ENCODE measurements at regions not wholly inside any gene's neighbourhood (a gene's known extent, or its start where the extent isn't known, plus 50 kb on each side); places are given as distances from the start of the nearest gene placed in this dataset.
"Not testable (repeated sequence)": the region's sequence is repeated elsewhere in the genome, so short reads cannot be mapped to it uniquely, and the experiment has no call there.

- Histone ChIP-seq H3K79me2 (ENCODE audit: insufficient read depth, low read length) (no peaks in the 10 kb centered on the region), H3K4me3 (ENCODE audit: insufficient read depth, low read length) (no peak overlapping the region), H2AFZ (ENCODE audit: low read length) (no peak overlapping the region), H3K36me3 (ENCODE audit: insufficient read depth, low read length) (no peaks in the 10 kb centered on the region), H3K4me1 (ENCODE audit: insufficient read depth, low read length) (no peaks in the 10 kb centered on the region), H4K20me1 (ENCODE audit: insufficient read depth, low read length) (no peaks in the 10 kb centered on the region), H3K9me3 (ENCODE audit: low read depth, low read length) (no peaks in the 10 kb centered on the region), H3K27me3 (ENCODE audit: insufficient read depth, low read length) (no peaks in the 10 kb centered on the region), H3K27ac (ENCODE audit: low read depth, low read length) (no peak overlapping the region), H3K4me2 (ENCODE audit: insufficient read depth, low read length) (no peak overlapping the region)
- no peak for DNase-seq (ENCODE audit: insufficient read length, low spot score, missing footprints)
- TF ChIP-seq, protein P1, sequence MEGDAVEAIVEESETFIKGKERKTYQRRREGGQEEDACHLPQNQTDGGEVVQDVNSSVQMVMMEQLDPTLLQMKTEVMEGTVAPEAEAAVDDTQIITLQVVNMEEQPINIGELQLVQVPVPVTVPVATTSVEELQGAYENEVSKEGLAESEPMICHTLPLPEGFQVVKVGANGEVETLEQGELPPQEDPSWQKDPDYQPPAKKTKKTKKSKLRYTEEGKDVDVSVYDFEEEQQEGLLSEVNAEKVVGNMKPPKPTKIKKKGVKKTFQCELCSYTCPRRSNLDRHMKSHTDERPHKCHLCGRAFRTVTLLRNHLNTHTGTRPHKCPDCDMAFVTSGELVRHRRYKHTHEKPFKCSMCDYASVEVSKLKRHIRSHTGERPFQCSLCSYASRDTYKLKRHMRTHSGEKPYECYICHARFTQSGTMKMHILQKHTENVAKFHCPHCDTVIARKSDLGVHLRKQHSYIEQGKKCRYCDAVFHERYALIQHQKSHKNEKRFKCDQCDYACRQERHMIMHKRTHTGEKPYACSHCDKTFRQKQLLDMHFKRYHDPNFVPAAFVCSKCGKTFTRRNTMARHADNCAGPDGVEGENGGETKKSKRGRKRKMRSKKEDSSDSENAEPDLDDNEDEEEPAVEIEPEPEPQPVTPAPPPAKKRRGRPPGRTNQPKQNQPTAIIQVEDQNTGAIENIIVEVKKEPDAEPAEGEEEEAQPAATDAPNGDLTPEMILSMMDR (IDR thresholded peaks at IDR 0.05; ENCODE audit: extremely low read depth, low read depth, low read length) = no peak
Observed at GRCh38 chr1:187987236-187987776, 1158.6 kb downstream of the PLA2G4A start.

DNA sequence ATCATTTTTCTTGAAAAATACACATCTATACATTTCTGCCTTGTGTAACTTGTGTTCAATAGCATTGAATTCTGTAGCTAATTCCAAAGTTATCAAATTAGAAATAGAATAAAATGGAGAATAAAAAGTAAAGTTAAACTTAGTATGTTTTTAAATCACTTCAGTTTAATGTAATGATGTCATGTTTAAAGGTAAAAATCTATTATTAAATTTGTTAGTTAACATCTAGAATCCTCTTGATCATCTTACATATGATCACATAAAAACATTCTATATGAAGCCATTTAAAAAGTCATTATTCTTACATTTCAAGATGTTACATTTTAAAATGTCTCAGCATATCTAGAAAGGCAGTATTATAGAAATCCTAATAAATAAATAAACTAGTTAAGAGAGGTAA, 1163.2 kb downstream of the PLA2G4A start:
- H3K4me3 ChIP-seq (ENCODE audit: insufficient read depth, low read length) = no peak overlapping the region
- no peaks in the 10 kb centered on the region for H3K4me1 ChIP-seq (ENCODE audit: insufficient read depth, low read length)
- no peak for DNase-seq (ENCODE audit: insufficient read length, low spot score, missing footprints)
- H3K79me2 ChIP-seq (ENCODE audit: insufficient read depth, low read length) = no peaks in the 10 kb centered on the region
- no peaks in the 10 kb centered on the region for H4K20me1 ChIP-seq (ENCODE audit: insufficient read depth, low read length)
- no peak overlapping the region for H3K4me2 ChIP-seq (ENCODE audit: insufficient read depth, low read length)
- no peaks in the 10 kb centered on the region for H3K9me3 ChIP-seq (ENCODE audit: low read depth, low read length)
- H3K27me3 ChIP-seq (ENCODE audit: insufficient read depth, low read length) = no peaks in the 10 kb centered on the region
- no peaks in the 10 kb centered on the region for H3K36me3 ChIP-seq (ENCODE audit: insufficient read depth, low read length)
- no peak overlapping the region for H2AFZ ChIP-seq (ENCODE audit: low read length)
- no peak overlapping the region for H3K27ac ChIP-seq (ENCODE audit: low read depth, low read length)
- TF ChIP-seq, protein P1 (IDR thresholded peaks at IDR 0.05; ENCODE audit: extremely low read depth, low read depth, low read length) = no peak

DNA sequence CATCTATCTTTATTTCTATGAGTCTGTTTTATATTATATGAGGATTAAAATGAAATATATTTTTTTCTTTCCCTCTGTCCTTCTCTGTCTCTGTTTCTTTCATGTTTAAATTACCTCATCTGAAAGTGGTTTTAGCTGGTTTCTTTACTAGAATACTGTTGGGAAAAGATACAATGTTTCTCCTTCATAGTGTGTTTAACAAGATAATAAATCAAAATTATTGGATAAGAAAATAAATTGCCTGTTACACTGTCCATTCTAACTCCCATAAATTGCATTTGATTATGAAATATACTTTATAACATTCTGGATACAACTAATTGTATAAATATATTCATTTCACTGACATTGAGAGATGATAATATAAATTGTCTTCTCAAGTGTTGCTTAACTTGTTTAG, 1168.0 kb downstream of the PLA2G4A start:
- Histone ChIP-seq H3K27me3 (ENCODE audit: insufficient read depth, low read length) (no peaks in the 10 kb centered on the region), H4K20me1 (ENCODE audit: insufficient read depth, low read length) (no peaks in the 10 kb centered on the region), H3K27ac (ENCODE audit: low read depth, low read length) (no peak overlapping the region), H3K4me2 (ENCODE audit: insufficient read depth, low read length) (no peak overlapping the region), H3K4me3 (ENCODE audit: insufficient read depth, low read length) (no peak overlapping the region), H3K4me1 (ENCODE audit: insufficient read depth, low read length) (no peaks in the 10 kb centered on the region), H3K36me3 (ENCODE audit: insufficient read depth, low read length) (no peaks in the 10 kb centered on the region), H2AFZ (ENCODE audit: low read length) (no peak overlapping the region), H3K79me2 (ENCODE audit: insufficient read depth, low read length) (no peaks in the 10 kb centered on the region), H3K9me3 (ENCODE audit: low read depth, low read length) (no peaks in the 10 kb centered on the region)
- peak; percentile 18 for DNase-seq (ENCODE audit: insufficient read length, low spot score, missing footprints)
- TF ChIP-seq, protein P1 (IDR thresholded peaks at IDR 0.05; ENCODE audit: extremely low read depth, low read depth, low read length) = no peak

- no peak for DNase-seq (ENCODE audit: insufficient read length, low spot score, missing footprints)
- no peaks in the 10 kb centered on the region for H3K4me1 ChIP-seq (ENCODE audit: insufficient read depth, low read length)
- H4K20me1 ChIP-seq (ENCODE audit: insufficient read depth, low read length) = no peaks in the 10 kb centered on the region
- H3K27ac ChIP-seq (ENCODE audit: low read depth, low read length) = no peak overlapping the region
- no peaks in the 10 kb centered on the region for H3K36me3 ChIP-seq (ENCODE audit: insufficient read depth, low read length)
- no peak overlapping the region for H3K4me2 ChIP-seq (ENCODE audit: insufficient read depth, low read length)
- H3K4me3 ChIP-seq (ENCODE audit: insufficient read depth, low read length) = no peak overlapping the region
- H3K27me3 ChIP-seq (ENCODE audit: insufficient read depth, low read length) = no peaks in the 10 kb centered on the region
- H3K9me3 ChIP-seq (ENCODE audit: low read depth, low read length) = no peaks in the 10 kb centered on the region
- H3K79me2 ChIP-seq (ENCODE audit: insufficient read depth, low read length) = no peaks in the 10 kb centered on the region
- no peak overlapping the region for H2AFZ ChIP-seq (ENCODE audit: low read length)
- TF ChIP-seq, protein P1 (IDR thresholded peaks at IDR 0.05; ENCODE audit: extremely low read depth, low read depth, low read length) = no peak
Observed at GRCh38 chr1:187999973-188000372, 1171.2 kb downstream of the PLA2G4A start.

- not testable (repeated sequence) for H3K79me2 ChIP-seq (ENCODE audit: insufficient read depth, low read length); DNase-seq (ENCODE audit: insufficient read length, low spot score, missing footprints); H3K4me3 ChIP-seq (ENCODE audit: insufficient read depth, low read length)
Observed at GRCh38 chr1:188003687-188004086, 1174.9 kb downstream of the PLA2G4A start.

More at GRCh38 chr1:188003687-188004086, 1174.9 kb downstream of the PLA2G4A start:
- H3K4me2 ChIP-seq (ENCODE audit: insufficient read depth, low read length); H2AFZ ChIP-seq (ENCODE audit: low read length); H3K36me3 ChIP-seq (ENCODE audit: insufficient read depth, low read length); H3K9me3 ChIP-seq (ENCODE audit: low read depth, low read length); H3K27ac ChIP-seq (ENCODE audit: low read depth, low read length); H4K20me1 ChIP-seq (ENCODE audit: insufficient read depth, low read length); H3K27me3 ChIP-seq (ENCODE audit: insufficient read depth, low read length); H3K4me1 ChIP-seq (ENCODE audit: insufficient read depth, low read length): not testable (repeated sequence)
